Adrenal gland (tissue), 5 donors: ENCODE measurements at regions not wholly inside any gene's neighbourhood (a gene's known extent, or its start where the extent isn't known, plus 50 kb on each side); places are given as distances from the start of the nearest gene placed in this dataset.

Experiments
- CTCF ChIP-seq, 6 experiments: fragments of 450-650 bp in 4 of 6; fragments of 200-600 bp in 2 of 6; sonication (generic) in 1 of 6; IDR thresholded peaks; 1 replicate in 5 of 6; 2 replicates in 1 of 6; pipeline versions ENCODE4 v1.5.1 to v1.8.0; 2016 to 2021; ENCODE audit warnings: antibody characterized with exemption in 6 of 6, mild to moderate bottlenecking in 2 of 6, moderate library complexity in 1 of 6
- POLR2A ChIP-seq, 2 donors: fragments of 450-650 bp; IDR thresholded peaks; one replicate each; pipeline ENCODE4 v1.6.1; 2017; ENCODE audit warnings: antibody characterized with exemption in 2 of 2, mild to moderate bottlenecking in 2 of 2, moderate library complexity in 1 of 2
- donor health status: DM: no; HTN: no; CAD: no.

GRCh38 chr2:21427606-21428005, 303.8 kb downstream of the TDRD15 start:
- no peak for TF ChIP-seq CTCF (IDR thresholded peaks at IDR 0.05)
- TF ChIP-seq POLR2A (IDR thresholded peaks at IDR 0.05), result no peak
